ENCODE measurements at regions not wholly inside any gene's neighbourhood (a gene's known extent, or its start where the extent isn't known, plus 50 kb on each side); places are given as distances from the start of the nearest gene placed in this dataset.

DNA sequence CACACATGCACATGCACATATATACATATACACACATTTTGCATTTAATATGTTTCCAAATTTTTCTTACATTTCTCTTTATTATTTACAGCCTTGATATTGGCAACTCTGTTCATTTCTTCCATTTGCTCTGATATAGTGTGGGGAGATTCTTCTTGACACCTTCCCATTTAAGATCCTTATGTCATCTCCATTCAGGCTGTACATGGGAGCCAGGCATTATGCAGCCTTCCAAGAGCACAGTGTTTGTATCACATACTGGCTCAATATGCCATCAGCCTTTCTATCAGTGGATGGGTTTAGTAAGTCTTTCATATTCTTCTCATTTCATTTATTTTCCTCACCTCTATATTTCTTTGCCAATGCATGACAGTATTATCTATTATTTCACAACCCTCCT, 372.3 kb upstream of the FTMT start:
- no peak overlapping the region for H2AFZ ChIP-seq (replicated peaks; ENCODE audit: low read length, poor library complexity)
- no peaks in the 10 kb centered on the region for H3K36me3 ChIP-seq (ENCODE audit: control insufficient read depth, insufficient read depth, low read length)
- DNase-seq (no peak), ATAC-seq (ENCODE audit: low read depth) (no peak)
- no peak overlapping the region for H3K27ac ChIP-seq (ENCODE audit: insufficient read depth, low read length)
- ChIA-PET CTCF (interaction anchor here (0.6 kb wide), 1 partner anchor 1564 kb away, joined by 5 read pairs; no protein-coding TSS in a partner anchor), POLR2A (ENCODE audit: unreplicated experiment) (no interaction called here)
- H3K4me3 ChIP-seq (ENCODE audit: insufficient read depth, low read depth, low read length) = no peak overlapping the region
- H4K8ac ChIP-seq (ENCODE audit: low read depth in 2 of 2, low read length in 2 of 2) = no peak overlapping the region
- H2BK120ac ChIP-seq (ENCODE audit: low read depth, low read length) = no peak overlapping the region
- no peak overlapping the region for H3K14ac ChIP-seq (replicated peaks; ENCODE audit: low read depth, low read length)
- no peaks in the 10 kb centered on the region for H3K9me3 ChIP-seq (ENCODE audit: control insufficient read depth, insufficient read depth, low read length)
- TF ChIP-seq SMC3 (IDR thresholded peaks at IDR 0.05; ENCODE audit: low read depth, low read length) = no peak
- TF ChIP-seq CEBPB (IDR thresholded peaks at IDR 0.05; ENCODE audit: low read depth, low read length) = no peak
- no peak for TF ChIP-seq CHD1 (IDR thresholded peaks at IDR 0.05; ENCODE audit: low read depth, low read length)
- no peak for TF ChIP-seq RCOR1 (IDR thresholded peaks at IDR 0.05; ENCODE audit: insufficient replicate concordance, low read length)
- TF ChIP-seq NFE2L2 (IDR thresholded peaks at IDR 0.05; ENCODE audit: low read depth, low read length) = no peak
- TF ChIP-seq RAD21 (IDR thresholded peaks at IDR 0.05; ENCODE audit: low read length) = no peak
- H2BK5ac ChIP-seq (ENCODE audit: low read depth, low read length, poor library complexity, severe bottlenecking) = no peak overlapping the region
- dilution Hi-C loops (cut with HindIII; ENCODE audit: low sequenced_read_pairs, unreplicated experiment) = no loop called here
- H3K56ac ChIP-seq (ENCODE audit: extremely low read depth, insufficient read depth, low read length) = no peak overlapping the region
- BruUV-seq (replicated peaks) = no TSS peak
- no peak overlapping the region for H4K5ac ChIP-seq (ENCODE audit: low read depth, low read length)
- intact Hi-C loops (cut with micrococcal nuclease) = no loop called here
- H4K91ac ChIP-seq (ENCODE audit: insufficient read depth, low read depth, low read length) = no peak overlapping the region
- H3K4me2 ChIP-seq (ENCODE audit: low read depth, low read length) = no peak overlapping the region
- no peaks in the 10 kb centered on the region for H3K27me3 ChIP-seq (ENCODE audit: control insufficient read depth, insufficient read depth, low read length)
- H3K4ac ChIP-seq (ENCODE audit: low read depth, low read length) = no peak overlapping the region
- no peak overlapping the region for H2AK9ac ChIP-seq (replicated peaks; ENCODE audit: low read depth, low read length, poor library complexity)
- no peaks in the 10 kb centered on the region for H4K20me1 ChIP-seq (ENCODE audit: insufficient read depth, low read length)
- H3K79me1 ChIP-seq (ENCODE audit: low read depth in 1 of 2, low read length in 2 of 2) = no peaks in the 10 kb centered on the region
- in situ Hi-C loops (cut with MboI; ENCODE audit: low sequenced_read_pairs) = no loop called here
- H3K23ac ChIP-seq (ENCODE audit: low read depth, low read length) = no peak overlapping the region
- H3K9ac ChIP-seq (ENCODE audit: low read depth, low read length) = no peak overlapping the region
- H3K4me1 ChIP-seq (ENCODE audit: control insufficient read depth, insufficient read depth, low read length) = no peaks in the 10 kb centered on the region
- H2BK15ac ChIP-seq (ENCODE audit: low read depth, low read length) = no peak overlapping the region
- no peak overlapping the region for H2AK5ac ChIP-seq (ENCODE audit: low read depth, low read length)
- H3K9me1 ChIP-seq (ENCODE audit: insufficient read depth, low read length) = no peaks in the 10 kb centered on the region
- H3K18ac ChIP-seq (ENCODE audit: low read depth, low read length) = no peak overlapping the region
- no peak overlapping the region for H2BK20ac ChIP-seq (ENCODE audit: low read depth, low read length)

Data from IMR-90 (cell line).